ENCODE measurements at regions not wholly inside any gene's neighbourhood (a gene's known extent, or its start where the extent isn't known, plus 50 kb on each side); places are given as distances from the start of the nearest gene placed in this dataset.

GRCh38 chr4:170729236-170729635 lies 639.5 kb upstream of the AADAT start:
- TF ChIP-seq CTCF (IDR thresholded peaks at IDR 0.05; ENCODE audit: extremely low read depth, low read depth, low read length): no peak
- Histone ChIP-seq H4K20me1 (ENCODE audit: insufficient read depth, low read length) (no peaks in the 10 kb centered on the region), H3K27me3 (ENCODE audit: insufficient read depth, low read length) (no peaks in the 10 kb centered on the region), H3K27ac (ENCODE audit: low read depth, low read length) (no peak overlapping the region), H3K4me3 (ENCODE audit: insufficient read depth, low read length) (no peak overlapping the region), H3K4me1 (ENCODE audit: insufficient read depth, low read length) (no peaks in the 10 kb centered on the region), H3K9me3 (ENCODE audit: low read depth, low read length) (peaks cover 2% of the 10 kb centered on the region), H2AFZ (ENCODE audit: low read length) (no peak overlapping the region), H3K4me2 (ENCODE audit: insufficient read depth, low read length) (no peak overlapping the region), H3K36me3 (ENCODE audit: insufficient read depth, low read length) (no peaks in the 10 kb centered on the region), H3K79me2 (ENCODE audit: insufficient read depth, low read length) (no peaks in the 10 kb centered on the region)
- no peak for DNase-seq (ENCODE audit: insufficient read length, low spot score, missing footprints)

GRCh38 chr4:170724191-170724590 lies 634.4 kb upstream of the AADAT start:
- TF ChIP-seq CTCF (IDR thresholded peaks at IDR 0.05; ENCODE audit: extremely low read depth, low read depth, low read length): no peak
- H3K79me2 ChIP-seq (ENCODE audit: insufficient read depth, low read length): no peaks in the 10 kb centered on the region
- no peak overlapping the region for H2AFZ ChIP-seq (ENCODE audit: low read length)
- DNase-seq (ENCODE audit: insufficient read length, low spot score, missing footprints): no peak
- H3K9me3 ChIP-seq (ENCODE audit: low read depth, low read length): no peaks in the 10 kb centered on the region
- H4K20me1 ChIP-seq (ENCODE audit: insufficient read depth, low read length): no peaks in the 10 kb centered on the region
- H3K27ac ChIP-seq (ENCODE audit: low read depth, low read length): no peak overlapping the region
- no peaks in the 10 kb centered on the region for H3K27me3 ChIP-seq (ENCODE audit: insufficient read depth, low read length)
- H3K4me2 ChIP-seq (ENCODE audit: insufficient read depth, low read length): no peak overlapping the region
- H3K36me3 ChIP-seq (ENCODE audit: insufficient read depth, low read length): no peaks in the 10 kb centered on the region
- H3K4me1 ChIP-seq (ENCODE audit: insufficient read depth, low read length): no peaks in the 10 kb centered on the region
- H3K4me3 ChIP-seq (ENCODE audit: insufficient read depth, low read length): no peak overlapping the region

GRCh38 chr4:170723171-170723570 lies 633.4 kb upstream of the AADAT start:
- no peak overlapping the region for H3K27ac ChIP-seq (ENCODE audit: low read depth, low read length)
- no peak for TF ChIP-seq CTCF (IDR thresholded peaks at IDR 0.05; ENCODE audit: extremely low read depth, low read depth, low read length)
- no peak for DNase-seq (ENCODE audit: insufficient read length, low spot score, missing footprints)
- H3K4me3 ChIP-seq (ENCODE audit: insufficient read depth, low read length): no peak overlapping the region
- no peaks in the 10 kb centered on the region for H3K4me1 ChIP-seq (ENCODE audit: insufficient read depth, low read length)
- H3K27me3 ChIP-seq (ENCODE audit: insufficient read depth, low read length): no peaks in the 10 kb centered on the region
- H4K20me1 ChIP-seq (ENCODE audit: insufficient read depth, low read length): no peaks in the 10 kb centered on the region
- H3K36me3 ChIP-seq (ENCODE audit: insufficient read depth, low read length): no peaks in the 10 kb centered on the region
- H3K4me2 ChIP-seq (ENCODE audit: insufficient read depth, low read length): no peak overlapping the region
- no peak overlapping the region for H2AFZ ChIP-seq (ENCODE audit: low read length)
- H3K79me2 ChIP-seq (ENCODE audit: insufficient read depth, low read length): no peaks in the 10 kb centered on the region
- H3K9me3 ChIP-seq (ENCODE audit: low read depth, low read length): no peaks in the 10 kb centered on the region

GRCh38 chr4:170721812-170722373 lies 632.1 kb upstream of the AADAT start:
- H3K36me3 ChIP-seq (ENCODE audit: insufficient read depth, low read length): no peaks in the 10 kb centered on the region
- H3K9me3 ChIP-seq (ENCODE audit: low read depth, low read length): no peaks in the 10 kb centered on the region
- H3K4me1 ChIP-seq (ENCODE audit: insufficient read depth, low read length): no peaks in the 10 kb centered on the region
- no peak overlapping the region for H2AFZ ChIP-seq (ENCODE audit: low read length)
- H4K20me1 ChIP-seq (ENCODE audit: insufficient read depth, low read length): no peaks in the 10 kb centered on the region
- H3K27ac ChIP-seq (ENCODE audit: low read depth, low read length): no peak overlapping the region
- TF ChIP-seq CTCF (IDR thresholded peaks at IDR 0.05; ENCODE audit: extremely low read depth, low read depth, low read length): no peak
- no peaks in the 10 kb centered on the region for H3K79me2 ChIP-seq (ENCODE audit: insufficient read depth, low read length)
- H3K4me3 ChIP-seq (ENCODE audit: insufficient read depth, low read length): no peak overlapping the region
- no peaks in the 10 kb centered on the region for H3K27me3 ChIP-seq (ENCODE audit: insufficient read depth, low read length)
- no peak for DNase-seq (ENCODE audit: insufficient read length, low spot score, missing footprints)
- no peak overlapping the region for H3K4me2 ChIP-seq (ENCODE audit: insufficient read depth, low read length)

All from osteoblast (primary cell).